ENCODE measurements at regions not wholly inside any gene's neighbourhood (a gene's known extent, or its start where the extent isn't known, plus 50 kb on each side); places are given as distances from the start of the nearest gene placed in this dataset.

DNA sequence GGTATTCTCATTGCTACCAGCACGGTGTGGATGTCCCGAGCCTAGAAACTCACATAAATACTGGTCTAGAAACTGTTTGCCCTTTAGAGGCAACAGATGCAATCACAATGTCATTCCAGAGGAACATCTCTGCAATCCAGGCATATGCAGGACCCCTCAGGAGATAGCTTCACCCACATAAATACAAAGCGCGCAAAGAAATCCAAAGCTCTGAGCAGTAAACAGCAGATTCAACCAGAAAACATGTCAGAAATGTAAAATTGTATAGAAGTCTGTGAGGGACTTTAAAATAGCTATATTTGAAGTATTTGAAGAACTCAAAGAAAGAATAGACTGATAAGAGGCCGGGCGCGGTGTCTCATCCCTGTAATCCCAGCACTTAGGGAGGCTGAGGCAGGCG is 291.7 kb downstream of the FAM43A start:
- no peak for DNase-seq

DNA sequence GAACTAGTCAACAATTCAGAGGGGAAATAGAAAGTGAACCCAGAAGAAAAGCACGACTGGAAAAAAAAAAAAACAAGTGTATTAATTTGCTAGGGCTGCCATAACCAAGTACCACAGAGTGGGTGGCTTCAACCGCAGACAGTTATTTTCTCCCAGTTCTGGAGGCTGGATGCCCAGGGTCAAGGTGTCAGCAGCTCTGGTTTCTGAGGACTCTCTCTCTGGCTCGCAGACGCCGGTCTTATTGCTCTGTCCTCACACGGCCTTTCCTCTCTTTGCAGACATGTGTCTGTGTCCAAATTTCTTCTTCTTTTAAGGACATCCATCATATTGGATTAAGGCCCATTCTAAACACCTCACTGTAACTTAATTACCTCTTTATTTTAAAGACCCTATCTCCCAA is 291.8 kb downstream of the XXYLT1 start:
- DNase-seq: no peak

DNA sequence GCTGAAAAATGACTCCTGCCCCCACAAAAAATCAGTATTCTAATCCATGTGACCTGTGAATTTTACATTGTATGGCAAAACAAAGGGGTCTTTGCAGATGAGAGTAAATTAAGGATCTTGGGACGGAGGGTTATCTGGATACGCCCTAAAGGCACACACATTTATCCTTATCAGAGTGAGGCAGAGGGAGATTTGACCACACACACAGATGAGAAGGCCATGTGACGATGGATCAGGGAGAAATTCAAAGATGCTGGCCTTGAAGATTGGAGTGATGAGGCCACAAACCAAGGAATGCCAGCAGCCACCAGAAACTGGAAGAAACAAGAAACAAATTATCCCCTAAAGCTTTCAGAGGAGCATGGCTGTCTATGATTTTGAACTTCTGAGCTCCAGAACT is 288.5 kb downstream of the XXYLT1 start:
- no peak for DNase-seq

DNA sequence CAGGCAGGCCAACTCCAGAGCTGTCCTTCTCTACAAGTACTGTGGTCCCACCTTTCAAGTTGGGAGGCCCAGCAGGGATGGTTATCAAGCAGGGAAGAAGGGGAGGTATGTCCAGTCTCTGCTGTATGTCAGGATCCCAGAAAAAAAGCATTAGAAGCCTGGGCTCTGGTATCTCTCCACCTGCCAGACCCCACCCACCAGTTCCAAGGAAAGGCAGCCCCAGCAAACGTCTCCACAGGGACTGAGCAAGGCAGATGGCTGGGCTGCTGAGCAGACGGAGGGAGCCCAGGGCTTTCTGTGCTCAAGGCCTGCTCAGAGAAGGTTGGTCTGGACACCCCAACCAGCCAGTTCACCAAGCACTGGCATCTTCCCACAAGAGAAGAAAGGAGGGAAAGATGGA is 287.8 kb downstream of the XXYLT1 start:
- DNase-seq: no peak

DNA sequence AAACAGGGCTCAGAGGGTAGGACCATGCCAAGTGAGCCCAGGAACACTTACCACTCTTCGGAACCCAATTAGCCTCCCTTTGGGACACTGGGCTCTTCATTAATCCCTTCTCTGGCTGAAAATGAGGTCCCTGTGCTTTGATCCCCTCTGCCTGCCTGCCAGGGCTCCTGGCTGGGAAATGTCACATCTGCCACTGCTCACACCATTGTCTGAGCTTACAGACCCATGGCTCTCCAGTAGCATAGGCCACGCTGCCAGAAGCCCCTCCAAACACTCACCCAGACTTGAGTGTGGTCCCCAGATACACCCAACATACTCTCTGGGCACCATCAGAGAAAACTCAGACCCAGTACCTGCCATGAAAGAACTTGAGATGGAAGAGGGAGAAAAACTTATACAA is 287.3 kb downstream of the XXYLT1 start:
- DNase-seq: no peak

DNA sequence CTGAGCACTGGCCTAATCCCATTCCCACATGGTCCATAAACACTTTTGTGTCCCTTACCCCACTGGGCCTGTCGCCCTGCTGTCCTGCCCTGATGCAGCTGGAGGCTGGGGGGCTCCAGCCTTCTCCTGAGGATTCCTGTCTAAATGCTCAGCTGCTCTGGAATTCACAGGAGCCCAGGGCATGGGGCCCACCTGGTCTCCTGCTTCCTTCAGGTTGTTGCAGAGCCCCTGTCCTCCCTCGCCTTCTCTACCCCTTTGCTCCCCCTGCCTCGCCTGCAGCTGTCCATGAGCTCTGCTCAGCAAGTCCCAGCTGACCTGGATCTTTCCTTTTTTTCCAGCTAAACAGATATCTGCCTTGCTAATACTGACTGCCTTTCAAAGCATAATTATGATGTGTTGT is 286.9 kb downstream of the XXYLT1 start:
- DNase-seq: no peak

DNA sequence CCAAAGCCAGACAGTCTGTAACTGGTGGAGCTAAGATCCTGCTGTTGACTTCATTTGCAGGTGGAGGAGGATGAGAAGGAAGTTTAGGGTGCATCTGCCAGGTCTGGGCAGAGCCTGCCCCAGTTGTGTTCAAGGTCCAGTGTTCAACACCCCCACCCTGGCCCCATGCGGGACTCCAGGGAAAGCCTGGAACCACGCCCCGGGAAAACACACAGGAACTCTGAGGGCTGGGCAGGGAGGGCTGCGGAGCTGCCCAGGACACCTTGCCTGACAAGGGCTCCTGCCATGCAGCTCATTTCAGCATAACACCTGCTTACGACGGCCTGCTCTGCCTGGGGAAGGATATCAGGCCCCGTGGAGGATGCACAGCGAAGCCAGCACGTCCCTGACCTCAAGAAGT is 286.3 kb downstream of the XXYLT1 start:
- DNase-seq: no peak

DNA sequence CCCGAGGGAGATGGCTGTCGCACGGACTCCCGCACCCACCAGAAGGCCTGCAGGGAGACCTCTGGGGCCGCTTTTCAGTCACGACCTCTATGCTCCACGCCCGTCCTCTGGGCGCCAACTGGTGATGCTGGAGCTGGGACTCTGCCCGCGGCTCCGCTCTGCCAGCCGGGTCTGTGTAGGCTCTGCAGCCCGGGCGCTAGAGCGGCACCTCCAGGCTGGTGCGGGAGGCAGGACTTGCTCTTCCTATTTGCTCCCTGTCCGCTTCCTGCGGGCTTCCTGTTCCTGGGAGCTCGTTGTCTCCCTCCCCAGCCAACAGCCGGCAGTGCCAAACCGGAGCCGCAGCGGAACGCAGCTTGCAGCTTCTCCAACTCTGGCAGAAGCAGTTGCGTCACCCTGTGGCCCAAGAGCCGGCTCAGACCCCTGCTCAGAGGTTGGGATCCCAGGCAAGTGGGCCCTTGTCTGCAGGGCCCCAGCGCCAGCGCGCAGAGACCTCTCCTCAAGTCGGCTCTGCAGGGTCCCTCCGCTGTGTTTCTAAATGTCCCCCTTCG is 285.9 kb downstream of the XXYLT1 start:
- no peak for DNase-seq

DNA sequence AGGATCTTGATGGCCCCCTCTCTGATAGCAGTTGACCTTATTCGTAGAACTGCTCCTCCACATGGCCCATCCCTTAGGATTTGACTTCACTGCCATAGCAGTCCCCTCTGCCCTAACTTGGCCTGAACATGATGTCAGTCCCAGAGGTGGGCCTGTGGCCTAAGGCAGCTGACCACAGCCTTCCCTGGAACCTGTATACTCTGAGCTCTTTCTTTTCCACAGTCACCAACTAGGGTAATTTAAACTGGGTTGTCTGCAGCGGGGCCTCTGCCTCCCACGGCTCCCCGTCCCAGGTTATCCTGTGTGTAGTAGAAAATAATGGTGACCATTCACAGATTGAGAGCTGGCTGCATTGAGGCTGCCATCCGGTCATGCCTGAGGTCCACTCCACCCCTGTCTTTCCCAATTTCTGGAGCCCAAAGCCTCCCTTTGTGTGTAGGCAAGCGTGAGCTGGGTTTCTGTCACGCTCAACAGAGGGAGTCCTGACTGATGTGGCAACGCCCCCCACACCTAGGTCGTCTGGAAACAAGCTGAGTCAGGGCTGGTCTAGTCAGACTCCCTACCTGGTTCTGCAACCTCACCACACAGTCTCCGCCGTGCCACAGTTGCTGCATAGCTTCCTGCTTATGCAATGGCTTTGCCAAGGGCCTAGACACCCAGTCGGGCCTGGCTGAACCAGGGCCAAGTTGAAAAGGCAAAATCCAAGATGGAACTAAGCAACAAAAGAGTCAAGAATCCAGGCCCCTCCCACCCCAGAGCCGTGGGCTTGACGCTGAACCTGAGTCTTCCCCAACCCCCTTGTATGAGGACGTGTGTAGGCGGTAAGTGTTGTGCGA is 284.5 kb downstream of the XXYLT1 start:
- no peak for DNase-seq

DNA sequence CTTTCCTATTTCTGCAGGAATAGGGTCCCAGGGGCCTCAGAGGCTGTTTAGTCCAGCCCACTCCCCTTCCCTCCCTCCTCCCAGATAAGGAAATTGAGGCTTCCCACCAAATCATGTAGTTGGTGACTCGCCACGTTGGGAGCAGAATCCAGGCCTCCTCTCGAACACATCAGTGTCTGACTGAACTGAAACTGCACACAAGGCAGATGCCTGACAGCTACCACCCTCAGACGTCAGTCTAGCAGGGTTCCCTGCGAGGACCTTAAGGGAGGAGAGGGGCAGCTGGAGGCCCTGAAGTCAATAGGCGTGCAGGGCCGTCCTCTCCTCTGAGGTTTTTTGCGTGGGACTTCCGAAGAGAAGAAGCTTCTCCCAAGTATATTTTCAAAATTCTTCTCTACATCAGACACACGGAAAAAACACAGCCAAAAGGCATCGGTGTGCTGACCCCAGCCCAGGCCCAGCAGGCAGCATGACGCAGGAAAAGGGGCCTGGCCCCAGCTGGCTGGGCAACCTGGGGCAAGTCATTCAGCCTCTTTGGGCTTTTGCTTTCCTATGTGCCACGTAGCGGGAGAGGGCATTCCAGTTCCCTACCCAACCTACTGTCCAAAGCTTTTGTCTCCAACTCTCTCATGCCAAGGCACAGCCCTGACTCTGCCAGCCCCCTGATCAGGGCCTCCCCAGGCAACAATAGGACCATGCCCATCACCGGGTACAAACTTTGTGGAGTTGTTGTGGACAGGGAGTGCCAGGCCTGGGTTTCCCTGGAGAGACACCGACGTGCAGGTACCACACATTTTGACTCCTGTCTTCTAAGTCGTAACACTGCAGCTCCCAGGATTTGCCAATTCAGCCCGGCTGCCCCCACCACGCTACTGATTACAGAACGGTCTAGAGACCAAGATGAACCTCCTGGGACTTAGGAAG is 283.1 kb downstream of the XXYLT1 start:
- no peak for DNase-seq

DNA sequence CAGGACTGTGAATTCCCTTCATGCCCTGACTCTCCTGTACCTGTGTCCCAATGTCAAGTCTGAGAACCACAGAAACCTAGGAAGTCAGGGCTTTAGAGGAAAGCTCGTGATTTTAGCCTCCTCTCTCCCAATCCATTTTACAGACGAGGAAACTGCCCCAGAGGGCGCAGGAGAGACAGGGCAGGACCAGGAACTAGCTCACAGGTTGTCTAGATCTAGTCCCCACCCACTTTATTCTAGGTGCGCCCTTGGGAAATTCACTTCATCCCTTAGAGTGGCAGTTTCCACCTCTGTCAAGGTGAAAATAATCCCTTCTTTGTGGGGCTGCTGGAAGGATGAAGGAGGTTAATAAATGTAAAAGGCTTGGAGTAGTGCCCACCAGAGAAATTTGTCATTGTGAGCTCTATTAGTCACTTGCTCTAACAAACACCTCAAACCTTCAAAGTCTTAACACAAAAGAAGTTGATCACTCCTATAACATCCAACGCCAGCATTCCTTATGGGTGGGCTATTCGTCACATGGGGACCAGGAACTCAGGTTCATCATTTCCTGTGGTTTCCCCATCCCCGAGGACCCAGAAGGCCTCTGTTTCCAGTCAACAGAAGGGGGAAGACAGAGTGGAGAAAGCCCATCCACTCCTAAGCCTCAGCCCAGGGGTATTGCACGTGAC is 282.3 kb downstream of the XXYLT1 start:
- no peak for DNase-seq

DNA sequence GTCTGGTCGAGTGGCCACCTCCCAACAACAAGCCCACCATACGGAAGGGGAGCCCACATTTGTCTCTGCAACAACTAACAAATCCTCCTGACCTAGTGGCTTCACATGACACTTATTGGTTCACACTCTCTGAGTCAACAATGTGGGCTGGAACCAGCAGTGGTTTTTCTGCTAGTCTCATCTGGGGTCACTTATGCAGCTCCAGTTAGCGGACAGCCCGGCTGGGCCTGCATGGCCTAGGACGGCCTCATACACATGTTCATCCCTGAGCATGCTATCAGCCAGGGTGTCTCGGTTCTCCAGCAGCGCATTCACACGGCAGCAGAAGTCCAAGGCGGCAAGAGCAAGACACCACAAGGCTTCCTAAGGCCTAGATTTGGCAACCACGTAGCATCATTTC is 281.7 kb downstream of the XXYLT1 start:
- no peak for DNase-seq

DNA sequence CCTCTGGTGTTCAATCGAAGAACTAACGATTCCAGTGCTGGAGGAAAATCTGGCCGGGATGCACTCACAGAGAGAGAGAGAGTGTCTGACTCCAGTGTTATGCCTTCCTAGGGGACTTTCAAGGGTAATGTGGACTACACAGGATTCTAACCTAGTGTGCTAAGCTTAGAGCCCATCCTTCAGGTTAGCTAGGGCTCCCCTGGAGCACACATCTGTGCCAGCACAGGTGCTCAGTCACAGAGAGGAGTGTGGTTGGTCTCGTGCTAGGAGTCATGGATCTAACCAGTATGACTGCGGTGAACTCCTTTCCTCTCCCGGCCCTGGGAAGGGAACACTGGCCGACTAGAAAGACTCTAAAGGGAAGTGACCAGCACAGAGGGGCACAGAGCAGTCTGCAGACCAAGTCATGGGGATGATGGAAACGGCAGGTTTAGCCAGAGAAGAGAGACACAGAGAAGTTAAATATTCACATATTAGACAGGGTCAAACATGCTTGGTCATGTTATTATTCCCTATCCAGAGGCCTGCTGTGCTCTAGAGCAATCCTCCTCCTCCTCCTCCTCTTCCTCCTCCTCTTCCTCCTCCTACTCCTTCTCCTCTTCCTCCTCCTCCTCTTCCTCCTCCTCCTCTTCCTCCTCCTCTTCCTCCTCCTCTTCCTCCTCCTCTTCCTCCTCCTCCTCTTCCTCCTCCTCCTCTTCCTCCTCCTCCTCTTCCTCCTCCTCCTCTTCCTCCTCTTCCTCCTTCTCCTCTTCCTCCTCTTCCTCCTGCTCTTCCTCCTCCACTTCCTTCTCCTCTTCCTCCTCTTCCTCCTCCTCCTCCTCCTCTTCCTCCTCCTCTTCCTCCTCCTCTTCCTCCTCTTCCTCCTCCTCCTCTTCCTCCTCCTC is 280.3 kb downstream of the XXYLT1 start:
- DNase-seq: no peak

DNA sequence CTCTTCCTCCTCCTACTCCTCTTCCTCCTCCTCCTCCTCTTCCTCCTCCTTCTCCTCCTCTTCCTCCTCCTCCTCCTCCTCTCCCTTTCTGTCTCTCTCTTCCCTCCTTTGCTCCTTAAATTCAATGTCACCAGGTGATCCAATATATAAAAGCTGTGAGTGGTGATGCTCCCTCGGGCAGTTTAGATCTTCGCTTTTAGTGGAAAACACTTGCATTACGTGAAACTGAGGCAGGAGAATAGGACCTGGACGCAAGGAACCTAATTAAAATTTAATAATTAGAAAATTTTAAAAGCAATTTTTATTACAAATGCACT is 279.7 kb downstream of the XXYLT1 start:
- DNase-seq: no peak

DNA sequence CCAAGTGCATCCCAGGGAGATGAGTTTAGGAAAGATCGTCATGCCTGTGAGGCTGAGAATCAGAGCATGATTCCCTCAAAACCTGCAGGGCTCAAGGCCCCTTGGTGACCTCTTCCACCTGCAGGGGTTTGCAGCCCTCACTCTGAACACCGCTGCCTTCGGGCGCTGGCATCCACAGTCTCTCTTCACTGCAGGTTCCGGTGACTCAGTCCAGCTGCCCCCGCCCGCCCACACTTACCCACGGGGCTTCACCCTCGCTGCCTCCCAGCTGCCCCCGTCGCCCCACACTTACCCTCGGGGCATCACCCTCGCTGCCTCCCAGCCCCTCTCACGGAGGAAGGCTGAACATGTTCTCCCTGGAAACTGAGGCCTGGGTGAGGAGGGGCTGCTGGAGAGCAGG is 277.1 kb downstream of the XXYLT1 start:
- DNase-seq: no peak

DNA sequence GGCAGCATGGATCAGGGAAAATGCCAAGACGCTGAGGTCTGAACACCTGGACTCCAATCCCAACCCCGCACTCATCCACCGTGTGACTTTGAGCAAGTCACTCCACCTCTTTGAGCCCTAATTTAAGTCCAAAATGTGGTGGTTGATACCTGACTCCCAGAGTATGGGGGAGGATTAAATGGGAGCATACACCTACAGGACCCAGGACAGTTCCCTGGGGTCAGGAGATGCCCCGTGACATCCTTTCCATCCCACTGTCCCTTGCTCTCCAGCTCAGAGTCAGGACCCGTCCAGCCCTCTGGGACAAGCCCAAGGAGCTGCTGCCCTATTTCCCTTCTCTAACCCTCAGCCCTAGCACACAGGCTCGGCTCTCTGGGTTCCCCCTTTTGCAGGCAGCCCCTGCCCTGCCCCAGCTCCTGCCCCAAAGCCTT is 276.4 kb downstream of the XXYLT1 start:
- no peak for DNase-seq

DNA sequence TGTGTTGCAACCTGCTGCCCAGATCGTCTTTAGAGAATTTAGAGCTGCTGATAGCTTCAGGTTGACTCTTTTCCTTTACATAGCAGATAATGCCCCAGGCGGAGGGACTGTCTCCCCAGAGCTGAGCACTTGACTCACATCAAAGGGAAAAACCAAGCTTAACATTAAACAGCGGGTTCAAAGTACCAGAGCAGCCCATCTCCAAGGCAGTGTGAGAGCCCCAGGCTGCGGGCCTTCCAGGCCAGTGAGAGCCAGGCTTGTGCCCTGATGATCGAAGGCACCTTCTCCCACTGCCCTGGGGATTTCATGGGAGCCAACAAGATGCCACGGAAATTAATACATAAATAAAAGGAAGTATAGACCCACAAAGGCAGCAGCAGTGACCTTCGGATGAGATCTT is 275.6 kb downstream of the XXYLT1 start:
- no peak for DNase-seq

DNA sequence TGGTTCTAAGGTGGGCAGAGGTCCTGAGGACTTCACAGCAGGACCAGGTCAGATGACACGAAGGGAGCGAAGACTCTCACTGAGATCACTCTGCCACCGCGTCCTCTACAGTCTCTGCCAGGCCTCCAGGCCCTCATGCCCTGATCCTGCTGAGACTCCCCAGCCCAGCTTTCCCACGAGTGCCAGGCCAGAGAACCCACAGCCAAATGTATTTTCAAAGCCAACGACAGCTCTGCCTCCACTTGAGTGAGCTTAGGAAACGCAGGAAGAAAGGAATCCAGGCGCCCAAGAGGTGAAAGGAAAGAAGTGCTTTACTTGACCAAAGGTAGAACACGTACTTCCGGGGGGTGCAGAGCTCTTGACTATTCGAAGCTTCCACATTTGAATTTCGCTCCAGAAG is 275.0 kb downstream of the XXYLT1 start:
- DNase-seq: no peak

DNA sequence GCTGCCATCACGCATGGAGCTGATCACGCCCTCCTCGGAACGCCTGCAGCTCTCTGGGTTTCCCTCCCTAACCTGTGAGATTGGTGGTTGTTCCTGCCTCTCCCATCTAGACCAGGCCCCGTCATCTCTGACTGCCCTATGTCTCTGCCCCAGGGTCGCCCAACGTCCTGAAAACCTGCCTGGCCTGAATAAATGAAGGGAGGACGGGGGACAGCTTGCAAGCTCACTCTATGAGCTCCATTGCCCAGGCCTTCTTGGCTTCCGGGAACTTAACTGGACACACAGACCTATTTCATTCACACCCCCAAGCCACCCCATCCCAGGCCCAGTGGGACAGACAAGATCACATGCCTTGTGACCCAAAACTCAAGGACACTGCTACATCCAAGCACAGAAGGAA is 274.2 kb downstream of the XXYLT1 start:
- DNase-seq: no peak

DNA sequence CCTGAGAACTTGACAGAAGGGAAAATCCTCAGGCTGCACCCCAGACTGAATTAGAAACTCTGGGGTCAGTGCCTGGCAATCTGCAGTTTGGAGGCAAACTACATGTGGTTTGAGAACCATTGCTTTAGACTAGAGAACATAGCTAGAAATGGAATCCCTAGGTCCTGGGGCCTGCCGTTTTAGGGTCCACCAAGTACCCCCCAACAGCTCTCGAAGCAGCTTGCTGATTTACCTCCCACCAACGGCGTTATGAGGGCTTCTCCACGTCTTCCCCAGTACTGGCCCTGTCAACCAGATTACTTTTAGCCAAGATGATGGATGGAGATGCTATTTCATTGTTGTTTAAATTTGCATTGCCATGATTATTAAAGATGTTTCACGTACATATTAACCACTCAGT is 272.5 kb downstream of the XXYLT1 start:
- no peak for DNase-seq

DNA sequence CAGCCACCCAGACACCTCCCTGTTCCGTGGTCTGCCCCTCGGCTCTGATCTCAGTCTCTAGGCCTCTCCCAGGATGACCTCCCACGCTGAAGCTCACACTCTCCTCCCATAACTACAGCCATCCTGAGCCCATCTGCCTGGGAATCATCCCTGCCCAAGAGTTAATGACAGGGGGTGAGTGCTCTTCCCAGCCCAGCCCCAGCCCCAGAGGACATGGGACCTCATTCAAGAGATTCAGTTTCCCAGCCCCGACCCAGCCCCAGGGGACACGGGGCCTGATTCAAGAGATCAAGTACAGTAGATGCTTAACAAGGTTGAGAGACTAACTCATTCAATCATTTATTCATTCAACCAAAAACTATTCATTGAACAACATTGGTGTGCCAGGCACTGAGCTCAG is 272.0 kb downstream of the XXYLT1 start:
- no peak for DNase-seq

DNA sequence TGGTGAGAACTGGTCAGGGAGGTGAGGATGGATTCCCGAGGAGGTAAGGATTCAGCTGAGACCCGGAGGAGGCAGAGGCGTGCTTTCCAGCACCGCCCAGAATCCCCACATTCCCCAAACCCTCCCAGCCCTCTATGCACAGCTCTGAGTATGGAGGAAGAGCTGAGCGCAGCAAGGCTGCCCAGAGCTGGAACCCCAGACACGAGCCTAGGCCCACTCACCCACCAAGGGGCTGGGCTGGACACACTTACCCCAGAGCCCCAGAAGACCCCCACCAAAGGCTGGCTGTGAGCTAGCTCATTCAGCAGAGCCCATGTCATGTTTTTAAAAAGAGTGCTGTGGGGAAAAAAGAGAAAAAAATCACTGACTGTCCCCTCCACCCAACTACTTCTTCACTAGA is 271.5 kb downstream of the XXYLT1 start:
- DNase-seq: no peak

All from NCI-H1436 (cell line).